Thyroid gland (tissue), 4 donors: ENCODE measurements at regions not wholly inside any gene's neighbourhood (a gene's known extent, or its start where the extent isn't known, plus 50 kb on each side); places are given as distances from the start of the nearest gene placed in this dataset.

ENCODE experiments used
- DNase-seq, 2 donors: peaks; one replicate each; pipeline ENCODE4 v3.0.0-alpha.2; 2019
- H3K27ac ChIP-seq, 3 donors: fragments of 200-600 bp; sonication (generic); 1 replicate in 2 of 3; 2 replicates in 1 of 3; pipeline ENCODE4 v1.5.1; 2016 to 2019; ENCODE audit warnings: mild to moderate bottlenecking in 1 of 3, moderate library complexity in 1 of 3
- H3K27me3 ChIP-seq: fragments of 200-600 bp; sonication (generic); one replicate; pipeline ENCODE4 v1.5.1; 2019
- H3K36me3 ChIP-seq, 2 donors: fragments of 200-600 bp; sonication (generic); one replicate each; pipeline ENCODE4 v1.5.1; 2016 to 2019
- H3K4me1 ChIP-seq, 2 donors: fragments of 200-600 bp; sonication (generic); one replicate each; pipeline ENCODE4 v1.5.1; 2017 to 2019
- H3K4me3 ChIP-seq, 3 donors: fragments of 200-600 bp; sonication (generic); replicated peaks in 1 of 3; 1 replicate in 2 of 3; 2 replicates in 1 of 3; pipeline ENCODE4 v1.5.1; 2016; ENCODE audit warnings: mild to moderate bottlenecking in 1 of 3
- H3K9me3 ChIP-seq: fragments of 200-600 bp; sonication (generic); one replicate; pipeline ENCODE4 v1.5.1; 2017
- POLR2A ChIP-seq, 2 donors: fragments of 450-650 bp; IDR thresholded peaks; one replicate each; pipeline ENCODE4 v1.6.1; 2017; ENCODE audit warnings: antibody characterized with exemption in 2 of 2, mild to moderate bottlenecking in 2 of 2, moderate library complexity in 1 of 2
- WGBS, 2 donors: methylation state at CpG; one replicate each; pipeline ENCODE4 v1.1.5; 2017; 5-methylcytosine and 5-hydroxymethylcytosine counted together
- intact Hi-C: fragments of 100-400 bp; cut with DNase I; formaldehyde crosslinking; loops from one replicate; pipeline ENCODE4 v1.15.1; 2023
- TF ChIP-seq, protein P1 (sequence below), 6 experiments: fragments of 200-600 bp in 3 of 6; fragments of 450-650 bp in 3 of 6; sonication (generic) in 3 of 6; IDR thresholded peaks; one replicate each; pipeline ENCODE4 v1.5.1; 2016 to 2019; ENCODE audit warnings: antibody characterized with exemption in 6 of 6, mild to moderate bottlenecking in 2 of 6, inconsistent platforms in 1 of 6, moderate library complexity in 1 of 6

DNA sequence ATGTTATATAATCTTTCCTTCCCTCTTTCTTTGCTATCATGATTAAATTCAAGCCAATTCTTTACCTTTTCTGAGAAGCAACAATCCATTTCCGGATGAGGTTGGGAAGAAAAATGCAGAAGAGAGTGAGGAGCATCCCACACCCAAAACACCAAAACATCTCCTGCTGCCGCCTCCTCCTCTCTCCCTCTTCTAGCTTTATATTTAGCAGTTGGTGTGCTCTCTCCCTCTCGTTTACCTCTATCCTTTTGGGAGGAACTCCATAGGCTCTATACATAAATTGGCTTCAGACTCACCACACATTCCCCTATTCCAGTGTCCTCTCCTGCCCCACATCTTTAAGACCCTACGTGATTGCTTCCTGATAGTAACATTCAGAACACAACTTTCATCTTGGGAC, 332.2 kb upstream of the PLXNA2 start:
- 86 to 94% methylated on average over 4 of the region's 4 CpGs for whole genome bisulfite sequencing, 2 donors
- TF ChIP-seq, protein P1, sequence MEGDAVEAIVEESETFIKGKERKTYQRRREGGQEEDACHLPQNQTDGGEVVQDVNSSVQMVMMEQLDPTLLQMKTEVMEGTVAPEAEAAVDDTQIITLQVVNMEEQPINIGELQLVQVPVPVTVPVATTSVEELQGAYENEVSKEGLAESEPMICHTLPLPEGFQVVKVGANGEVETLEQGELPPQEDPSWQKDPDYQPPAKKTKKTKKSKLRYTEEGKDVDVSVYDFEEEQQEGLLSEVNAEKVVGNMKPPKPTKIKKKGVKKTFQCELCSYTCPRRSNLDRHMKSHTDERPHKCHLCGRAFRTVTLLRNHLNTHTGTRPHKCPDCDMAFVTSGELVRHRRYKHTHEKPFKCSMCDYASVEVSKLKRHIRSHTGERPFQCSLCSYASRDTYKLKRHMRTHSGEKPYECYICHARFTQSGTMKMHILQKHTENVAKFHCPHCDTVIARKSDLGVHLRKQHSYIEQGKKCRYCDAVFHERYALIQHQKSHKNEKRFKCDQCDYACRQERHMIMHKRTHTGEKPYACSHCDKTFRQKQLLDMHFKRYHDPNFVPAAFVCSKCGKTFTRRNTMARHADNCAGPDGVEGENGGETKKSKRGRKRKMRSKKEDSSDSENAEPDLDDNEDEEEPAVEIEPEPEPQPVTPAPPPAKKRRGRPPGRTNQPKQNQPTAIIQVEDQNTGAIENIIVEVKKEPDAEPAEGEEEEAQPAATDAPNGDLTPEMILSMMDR (IDR thresholded peaks at IDR 0.05) = no peak
- TF ChIP-seq POLR2A (IDR thresholded peaks at IDR 0.05) = no peak

DNA sequence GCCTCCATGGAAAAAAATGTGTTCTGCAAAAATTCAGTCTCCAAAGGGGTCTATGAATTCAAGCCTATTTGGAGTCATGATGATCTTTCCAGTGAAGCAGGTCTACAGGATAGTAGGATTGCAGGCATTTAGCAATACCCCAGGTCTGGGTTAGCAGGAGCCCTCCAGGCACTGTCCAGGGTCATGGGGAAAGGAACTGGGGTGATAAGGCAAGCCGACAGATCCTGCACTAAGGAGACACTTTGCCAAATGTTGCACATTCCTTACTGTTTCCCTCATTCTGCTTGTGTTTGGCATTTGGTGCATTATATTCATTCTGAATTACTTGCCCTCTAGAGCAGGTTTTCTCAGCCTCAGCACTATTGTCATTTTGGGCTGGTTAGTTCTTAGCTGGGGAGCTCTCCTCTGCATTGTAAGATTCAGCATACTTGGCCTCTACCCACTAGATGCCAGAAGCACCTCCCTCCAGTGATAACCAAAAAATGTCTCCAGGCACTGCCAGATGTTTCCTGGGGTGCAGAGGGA, 333.3 kb upstream of the PLXNA2 start:
- H3K4me3 ChIP-seq = no peak overlapping the region
- intact Hi-C loops = no loop called here
- DNase-seq = no peak
- TF ChIP-seq, protein P1 (IDR thresholded peaks at IDR 0.05) = no peak
- no peak for TF ChIP-seq POLR2A (IDR thresholded peaks at IDR 0.05)
- no peaks in the 10 kb centered on the region for H3K9me3 ChIP-seq
- 59 to 92% methylated on average over 1 of the region's 1 CpG for WGBS, 2 donors
- no peaks in the 10 kb centered on the region for H3K36me3 ChIP-seq
- no peaks in the 10 kb centered on the region for H3K4me1 ChIP-seq
- H3K27ac ChIP-seq = no peak overlapping the region
- no peaks in the 10 kb centered on the region for H3K27me3 ChIP-seq

More for the DNA sequence above, 332.2 kb upstream of the PLXNA2 start:
- no peaks in the 10 kb centered on the region for H3K9me3 ChIP-seq
- no peak overlapping the region for H3K27ac ChIP-seq
- H3K27me3 ChIP-seq = no peaks in the 10 kb centered on the region
- intact Hi-C loops = no loop called here
- no peak overlapping the region for H3K4me3 ChIP-seq
- no peak for DNase-seq
- H3K36me3 ChIP-seq = no peaks in the 10 kb centered on the region
- no peaks in the 10 kb centered on the region for H3K4me1 ChIP-seq

DNA sequence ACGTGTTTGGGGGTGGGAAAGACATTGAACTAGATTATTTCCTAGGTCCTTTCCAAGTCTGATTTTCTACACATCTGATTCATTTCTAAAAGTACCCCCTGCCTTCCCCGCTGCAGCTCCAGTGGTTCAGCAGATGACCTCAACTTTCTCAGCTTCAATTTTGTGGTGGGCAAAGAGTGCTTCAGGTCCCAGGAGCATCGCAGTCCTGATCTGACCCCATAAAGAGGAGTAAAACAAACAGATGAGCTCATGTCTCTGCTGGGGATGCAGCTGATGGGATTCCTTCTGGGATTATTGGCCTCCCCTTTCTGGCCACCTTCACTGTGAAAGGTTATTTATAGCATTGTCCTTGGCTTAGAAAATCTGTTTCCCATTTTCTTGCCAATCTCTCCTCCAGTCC, 337.0 kb upstream of the PLXNA2 start:
- intact Hi-C loops = no loop called here
- Histone ChIP-seq H3K27me3 (no peaks in the 10 kb centered on the region), H3K4me1 (no peaks in the 10 kb centered on the region), H3K27ac (no peak overlapping the region), H3K4me3 (no peak overlapping the region), H3K36me3 (no peaks in the 10 kb centered on the region), H3K9me3 (no peaks in the 10 kb centered on the region)
- TF ChIP-seq POLR2A (IDR thresholded peaks at IDR 0.05) = no peak
- TF ChIP-seq, protein P1 (IDR thresholded peaks at IDR 0.05) = no peak
- 75 to 79% methylated on average over 3 of the region's 3 CpGs for WGBS, 2 donors
- DNase-seq = no peak

DNA sequence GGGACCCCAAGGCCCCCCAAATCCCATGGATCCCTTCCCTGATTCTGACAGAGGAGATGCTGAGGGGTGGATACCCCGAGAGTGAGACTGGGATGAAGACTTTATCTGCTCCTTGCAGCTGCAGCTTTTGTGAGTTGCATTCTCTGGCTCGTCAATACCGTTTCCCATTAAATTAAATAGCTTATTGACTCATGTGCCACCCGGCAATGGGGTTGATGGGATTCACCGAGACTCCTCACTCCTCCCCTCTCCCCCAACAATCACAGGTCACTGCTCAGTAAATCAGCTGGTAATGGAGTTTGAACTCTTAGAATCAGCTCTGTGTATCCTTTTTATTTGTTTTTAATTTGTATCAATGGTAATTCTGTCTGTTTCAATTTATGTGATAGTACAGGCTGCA, 337.5 kb upstream of the PLXNA2 start:
- H3K27me3 ChIP-seq = no peaks in the 10 kb centered on the region
- TF ChIP-seq, protein P1 (IDR thresholded peaks at IDR 0.05) = no peak
- TF ChIP-seq POLR2A (IDR thresholded peaks at IDR 0.05) = no peak
- no peaks in the 10 kb centered on the region for H3K4me1 ChIP-seq
- no peaks in the 10 kb centered on the region for H3K36me3 ChIP-seq
- DNase-seq = no peak
- H3K4me3 ChIP-seq = no peak overlapping the region
- no peak overlapping the region for H3K27ac ChIP-seq
- intact Hi-C loops = no loop called here
- H3K9me3 ChIP-seq = no peaks in the 10 kb centered on the region
- WGBS, 2 donors = 92 to 95% methylated on average over 5 of the region's 5 CpGs

DNA sequence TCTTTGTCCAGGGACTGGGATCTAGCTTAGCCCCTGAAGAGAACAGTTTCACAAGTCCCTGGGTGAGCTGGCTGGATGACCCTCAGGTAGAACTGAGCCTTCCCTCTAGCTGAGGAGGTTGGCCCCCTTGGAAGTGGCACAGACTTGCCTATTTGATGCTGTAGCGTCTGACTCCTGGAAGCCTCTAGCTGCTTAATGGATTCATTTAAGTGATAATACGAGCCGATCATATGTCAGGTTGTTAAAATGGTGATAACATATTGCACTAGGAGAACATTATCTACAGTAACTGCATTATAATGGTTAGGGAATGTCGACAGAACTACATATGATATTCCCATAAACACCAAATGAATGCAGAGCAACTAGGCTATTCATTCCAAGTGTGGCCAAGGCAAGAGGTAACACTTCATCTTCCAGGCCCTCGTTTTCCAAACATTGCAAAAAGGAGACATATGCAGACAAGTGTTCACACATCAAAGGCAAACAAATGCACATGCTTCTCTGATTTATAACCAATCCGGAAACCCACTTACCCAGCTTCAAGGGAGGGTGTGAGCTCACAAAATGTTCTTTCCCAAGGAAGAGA, 340.1 kb upstream of the PLXNA2 start:
- TF ChIP-seq, protein P1 (IDR thresholded peaks at IDR 0.05) = no peak
- TF ChIP-seq POLR2A (IDR thresholded peaks at IDR 0.05) = no peak
- no peaks in the 10 kb centered on the region for H3K36me3 ChIP-seq
- no peaks in the 10 kb centered on the region for H3K9me3 ChIP-seq
- H3K27me3 ChIP-seq = no peaks in the 10 kb centered on the region
- H3K27ac ChIP-seq = no peak overlapping the region
- DNase-seq = no peak
- 89 to 91% methylated on average over 6 of the region's 6 CpGs for WGBS, 2 donors
- intact Hi-C loops = no loop called here
- no peaks in the 10 kb centered on the region for H3K4me1 ChIP-seq
- no peak overlapping the region for H3K4me3 ChIP-seq
